GM12878 (cell line): ENCODE measurements at regions not wholly inside any gene's neighbourhood (a gene's known extent, or its start where the extent isn't known, plus 50 kb on each side); places are given as distances from the start of the nearest gene placed in this dataset.

ENCODE experiments used
- CHD4 ChIP-seq: fragments of 200-600 bp; sonication (generic); IDR thresholded peaks from 2 replicates; pipeline ENCODE4 v1.6.1; 2016; ENCODE audit warnings: mild to moderate bottlenecking
- EP300 ChIP-seq, 2 experiments: fragments of 150-350 bp in 1 of 2; IDR thresholded peaks; 2 replicates each; pipeline ENCODE4 v1.6.1; 2011 to 2012; ENCODE audit warnings: low read depth in 2 of 2, low read length in 2 of 2, borderline replicate concordance in 1 of 2, improper control_type of control experiment in 1 of 2, inconsistent platforms in 1 of 2; ENCODE audit not compliant: control insufficient read depth in 1 of 2
- MEF2A ChIP-seq: IDR thresholded peaks from 2 replicates; pipeline ENCODE4 v1.6.1; 2011; ENCODE audit warnings: low read depth, mild to moderate bottlenecking, low read length, moderate library complexity; ENCODE audit not compliant: insufficient read depth
- MXI1 ChIP-seq: fragments of 150-350 bp; IDR thresholded peaks from 2 replicates; pipeline ENCODE4 v1.6.1; 2011; ENCODE audit warnings: low read depth, mild to moderate bottlenecking, inconsistent platforms, low read length, improper control_type of control experiment
- PAX8 ChIP-seq: fragments of 450-650 bp; IDR thresholded peaks from 2 replicates; pipeline ENCODE4 v1.6.1; 2017; ENCODE audit warnings: mild to moderate bottlenecking, moderate library complexity
- POLR2AphosphoS5 ChIP-seq: IDR thresholded peaks from 2 replicates; pipeline ENCODE4 v1.6.1; 2011; ENCODE audit warnings: mild to moderate bottlenecking, low read length, inconsistent platforms
- YY1 ChIP-seq: IDR thresholded peaks from 2 replicates; pipeline ENCODE4 v1.6.1; 2011; ENCODE audit warnings: low read depth, mild to moderate bottlenecking, low read length
- TF ChIP-seq, protein P1 (sequence below), 3 experiments: IDR thresholded peaks in 2 of 3; conservative IDR thresholded peaks in 1 of 3; 2 replicates each; pipeline ENCODE4 v1.5.1; 2011; ENCODE audit warnings: low read depth in 3 of 3, low read length in 3 of 3, mild to moderate bottlenecking in 3 of 3, control low read depth in 2 of 3, moderate library complexity in 2 of 3, inconsistent platforms in 1 of 3, mixed read lengths in 1 of 3; ENCODE audit not compliant: control insufficient read depth in 2 of 3, insufficient read depth in 1 of 3; ENCODE audit errors: extremely low read depth in 1 of 3
- TF ChIP-seq, protein P2 (sequence below): IDR thresholded peaks from 2 replicates; pipeline ENCODE4 v1.6.1; 2012; ENCODE audit warnings: low read depth, low read length, improper control_type of control experiment

DNA sequence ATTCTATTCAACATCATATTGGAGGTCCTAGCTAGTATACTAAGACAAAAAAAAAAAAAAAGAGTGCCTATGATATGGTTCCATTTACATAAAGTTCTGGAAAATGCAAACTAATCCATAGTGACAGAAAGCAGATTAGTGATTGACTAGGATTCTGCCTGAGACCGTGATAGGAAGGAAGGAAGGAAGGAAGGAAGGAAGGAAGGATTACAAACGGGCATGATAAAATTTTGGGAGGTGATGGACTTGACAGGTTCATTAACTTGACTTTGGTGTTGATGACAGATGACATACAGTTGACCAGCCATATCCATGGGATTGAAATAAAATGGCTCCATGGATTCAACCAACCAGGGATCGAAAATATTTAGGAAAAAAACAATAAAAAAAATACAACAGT, 79.1 kb upstream of the MAN2A1 start:
- no peak for TF ChIP-seq PAX8
- no peak for TF ChIP-seq EP300 (IDR thresholded peaks at IDR 0.05; ENCODE audit: borderline replicate concordance in 1 of 2, control insufficient read depth in 1 of 2, low read depth in 2 of 2, low read length in 2 of 2)
- TF ChIP-seq, protein P1, sequence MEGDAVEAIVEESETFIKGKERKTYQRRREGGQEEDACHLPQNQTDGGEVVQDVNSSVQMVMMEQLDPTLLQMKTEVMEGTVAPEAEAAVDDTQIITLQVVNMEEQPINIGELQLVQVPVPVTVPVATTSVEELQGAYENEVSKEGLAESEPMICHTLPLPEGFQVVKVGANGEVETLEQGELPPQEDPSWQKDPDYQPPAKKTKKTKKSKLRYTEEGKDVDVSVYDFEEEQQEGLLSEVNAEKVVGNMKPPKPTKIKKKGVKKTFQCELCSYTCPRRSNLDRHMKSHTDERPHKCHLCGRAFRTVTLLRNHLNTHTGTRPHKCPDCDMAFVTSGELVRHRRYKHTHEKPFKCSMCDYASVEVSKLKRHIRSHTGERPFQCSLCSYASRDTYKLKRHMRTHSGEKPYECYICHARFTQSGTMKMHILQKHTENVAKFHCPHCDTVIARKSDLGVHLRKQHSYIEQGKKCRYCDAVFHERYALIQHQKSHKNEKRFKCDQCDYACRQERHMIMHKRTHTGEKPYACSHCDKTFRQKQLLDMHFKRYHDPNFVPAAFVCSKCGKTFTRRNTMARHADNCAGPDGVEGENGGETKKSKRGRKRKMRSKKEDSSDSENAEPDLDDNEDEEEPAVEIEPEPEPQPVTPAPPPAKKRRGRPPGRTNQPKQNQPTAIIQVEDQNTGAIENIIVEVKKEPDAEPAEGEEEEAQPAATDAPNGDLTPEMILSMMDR (IDR thresholded peaks at IDR 0.05 in 2 of 3, conservative IDR thresholded peaks at IDR 0.05 in 1 of 3; ENCODE audit: control insufficient read depth in 2 of 3, extremely low read depth in 1 of 3, insufficient read depth in 1 of 3, low read depth in 3 of 3, low read length in 3 of 3) = no peak
- TF ChIP-seq YY1 = no peak
- no peak for TF ChIP-seq MEF2A
- TF ChIP-seq MXI1 = no peak
- TF ChIP-seq, protein P2, sequence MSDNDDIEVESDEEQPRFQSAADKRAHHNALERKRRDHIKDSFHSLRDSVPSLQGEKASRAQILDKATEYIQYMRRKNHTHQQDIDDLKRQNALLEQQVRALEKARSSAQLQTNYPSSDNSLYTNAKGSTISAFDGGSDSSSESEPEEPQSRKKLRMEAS = no peak
- no peak for TF ChIP-seq POLR2AphosphoS5
- TF ChIP-seq CHD4 = no peak
